GM19468 (cell line): ENCODE measurements at regions not wholly inside any gene's neighbourhood (a gene's known extent, or its start where the extent isn't known, plus 50 kb on each side); places are given as distances from the start of the nearest gene placed in this dataset.
"Not testable (repeated sequence)": the region's sequence is repeated elsewhere in the genome, so short reads cannot be mapped to it uniquely, and the experiment has no call there.

ENCODE experiments used
- ATAC-seq: cut with Tn5 transposase; IDR thresholded peaks from one replicate; pipeline ENCODE4 v1.9.1; 2021; ENCODE audit warnings: mild to moderate bottlenecking, moderate library complexity, moderate number of reproducible peaks; ENCODE audit not compliant: unreplicated experiment; ENCODE audit errors: extremely low read depth

DNA sequence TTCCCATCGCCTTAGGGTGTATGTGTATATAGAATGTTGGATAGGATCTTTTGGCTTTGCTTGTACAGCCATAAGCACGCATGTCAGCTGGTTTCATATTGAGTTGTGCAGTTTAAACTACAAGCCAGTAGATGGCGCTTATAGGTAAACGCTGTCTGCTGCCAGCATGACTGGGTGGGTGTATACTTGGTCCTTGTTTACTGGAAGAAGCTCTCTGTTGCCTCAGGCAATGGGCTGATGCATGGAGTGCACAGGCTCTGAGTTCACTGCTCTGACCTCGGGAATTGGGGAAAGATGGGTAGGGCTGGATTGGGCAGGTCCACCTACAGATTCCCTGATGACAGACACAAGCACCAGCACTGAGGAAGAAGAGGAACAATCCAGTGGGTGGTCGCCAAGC, 831.5 kb downstream of the STIM2 start:
- peak; percentile 81 for ATAC-seq

DNA sequence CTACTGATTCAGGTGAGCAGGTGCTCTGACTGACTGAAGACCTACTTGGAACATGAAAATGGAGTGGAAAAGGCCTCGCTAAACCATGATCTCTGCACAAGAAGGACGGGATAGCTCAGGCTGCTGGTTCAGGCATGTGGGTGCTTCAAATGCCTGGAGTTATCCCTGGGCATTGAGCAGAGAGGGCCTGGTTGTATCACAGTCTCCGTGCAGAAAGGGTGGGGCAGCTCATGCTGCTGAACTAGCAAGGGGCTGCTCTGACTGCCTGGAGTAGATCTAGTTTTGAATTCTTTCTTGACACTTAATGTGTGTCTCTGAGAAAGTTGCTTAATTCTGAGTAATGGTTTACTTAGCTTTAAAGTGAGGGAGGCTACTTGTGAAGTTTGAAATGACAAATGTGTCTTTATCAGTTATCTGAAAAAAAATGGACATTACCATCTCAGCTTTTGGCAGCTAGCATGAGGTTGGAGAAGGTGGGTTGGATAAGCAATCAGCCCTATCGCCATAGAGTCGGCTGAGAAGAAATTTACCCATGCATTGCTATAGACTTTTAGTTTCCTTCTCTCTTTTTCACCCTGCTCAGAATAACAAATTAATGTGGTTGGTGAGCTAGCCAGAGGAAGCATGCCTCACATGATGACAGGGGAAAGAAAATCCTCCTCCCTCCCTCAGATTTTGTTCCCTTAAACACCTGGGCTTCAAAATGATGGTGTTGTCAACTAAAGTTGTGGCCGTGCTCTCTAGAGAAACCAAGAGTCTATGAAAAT, 832.4 kb downstream of the STIM2 start:
- ATAC-seq, result no peak

GRCh38 chr4:27696257-27696656, 835.6 kb downstream of the STIM2 start:
- ATAC-seq, result not testable (repeated sequence)

- ATAC-seq, result no peak
Observed at GRCh38 chr4:27701606-27702005, 841.0 kb downstream of the STIM2 start.

- ATAC-seq, result no peak
Observed at GRCh38 chr4:27702730-27703431, 842.2 kb downstream of the STIM2 start.

- no peak for ATAC-seq
Observed at GRCh38 chr4:27703771-27704170, 843.1 kb downstream of the STIM2 start.

DNA sequence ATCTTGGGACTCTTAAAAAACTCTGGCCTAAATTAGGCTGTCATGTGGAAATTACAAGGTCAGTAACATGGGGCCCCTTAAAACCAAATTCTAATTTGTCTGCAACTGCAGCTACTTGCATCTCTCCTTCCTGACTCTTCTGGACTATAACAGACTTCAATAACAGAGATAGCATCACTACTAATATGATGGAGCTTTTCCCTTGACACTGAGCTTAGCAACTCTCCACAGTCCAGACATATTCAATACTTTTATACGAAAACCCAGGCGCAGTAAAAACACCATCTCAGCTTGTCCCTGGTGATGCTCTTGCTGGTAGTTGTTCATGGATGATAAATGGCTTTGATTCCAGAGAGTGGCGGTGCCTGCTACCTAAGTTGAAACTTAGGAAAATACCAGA, 850.4 kb downstream of the STIM2 start:
- no peak for ATAC-seq

DNA sequence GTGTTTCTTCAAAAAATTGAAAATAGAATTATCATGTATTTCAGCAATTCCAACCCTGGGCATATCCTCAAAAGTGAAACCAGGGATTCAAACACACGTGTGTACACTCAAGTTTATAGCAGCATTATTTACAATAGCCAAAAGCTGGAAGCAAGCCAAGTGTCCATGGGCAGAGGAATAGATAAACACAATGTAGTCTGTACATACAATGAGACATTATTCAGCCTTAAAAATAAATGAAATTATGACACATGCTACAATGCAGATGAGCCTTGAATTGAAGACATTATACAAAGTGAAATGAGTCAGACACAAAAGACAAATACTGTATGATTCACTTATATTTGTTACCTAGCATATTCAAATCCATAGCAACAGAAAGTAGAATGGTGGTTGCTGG, 853.4 kb downstream of the STIM2 start:
- ATAC-seq, result no peak

DNA sequence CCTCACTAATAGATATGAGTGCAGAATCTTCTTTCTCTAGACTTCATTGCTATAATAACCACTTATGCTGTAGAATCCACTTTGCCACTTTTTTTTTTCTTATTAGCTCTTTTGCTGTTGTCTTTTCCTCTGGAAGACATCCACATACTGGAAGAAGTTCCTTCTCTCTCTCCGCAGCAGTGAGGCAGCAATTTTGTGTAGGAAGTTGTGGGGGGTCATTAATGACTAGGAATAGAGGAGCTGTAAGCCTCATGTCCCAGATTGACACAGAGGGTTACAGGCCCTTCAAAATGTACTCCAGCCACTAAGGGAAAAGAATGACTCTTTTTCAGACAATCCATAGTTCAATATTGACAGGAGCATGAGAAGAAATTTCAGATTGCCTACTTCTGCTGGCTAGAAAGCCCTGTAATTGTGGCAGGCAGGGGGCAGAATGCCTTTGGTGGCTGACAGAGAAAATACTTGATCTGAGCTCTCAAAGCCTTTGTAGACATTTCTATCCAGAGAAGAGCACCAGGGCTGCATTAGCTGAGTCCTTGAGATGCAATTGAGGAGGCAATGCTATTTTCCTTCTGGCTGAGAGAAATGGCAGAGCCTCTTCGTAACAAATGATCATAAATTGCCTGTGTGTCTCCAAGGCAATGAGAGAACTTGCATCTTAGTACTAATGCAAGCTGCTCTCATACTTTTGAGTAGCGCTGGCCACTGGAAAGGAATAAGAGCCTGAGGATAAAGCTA, 856.2 kb downstream of the STIM2 start:
- no peak for ATAC-seq

DNA sequence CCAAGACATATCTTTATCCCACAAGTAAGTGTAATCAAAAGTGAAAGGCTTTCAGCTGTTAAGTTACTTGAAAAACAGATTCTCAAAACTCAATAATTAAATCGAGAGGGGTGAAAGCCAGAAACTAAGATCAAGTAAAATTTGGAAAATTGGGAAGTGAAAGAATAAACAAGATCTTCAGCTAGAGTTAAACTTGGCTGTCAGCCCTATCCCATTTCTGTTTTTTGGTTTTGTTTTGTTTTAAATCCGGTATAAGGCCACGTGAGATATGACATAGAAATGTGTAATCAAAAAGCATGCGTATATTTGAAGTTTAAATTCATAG, 856.8 kb downstream of the STIM2 start:
- no peak for ATAC-seq

DNA sequence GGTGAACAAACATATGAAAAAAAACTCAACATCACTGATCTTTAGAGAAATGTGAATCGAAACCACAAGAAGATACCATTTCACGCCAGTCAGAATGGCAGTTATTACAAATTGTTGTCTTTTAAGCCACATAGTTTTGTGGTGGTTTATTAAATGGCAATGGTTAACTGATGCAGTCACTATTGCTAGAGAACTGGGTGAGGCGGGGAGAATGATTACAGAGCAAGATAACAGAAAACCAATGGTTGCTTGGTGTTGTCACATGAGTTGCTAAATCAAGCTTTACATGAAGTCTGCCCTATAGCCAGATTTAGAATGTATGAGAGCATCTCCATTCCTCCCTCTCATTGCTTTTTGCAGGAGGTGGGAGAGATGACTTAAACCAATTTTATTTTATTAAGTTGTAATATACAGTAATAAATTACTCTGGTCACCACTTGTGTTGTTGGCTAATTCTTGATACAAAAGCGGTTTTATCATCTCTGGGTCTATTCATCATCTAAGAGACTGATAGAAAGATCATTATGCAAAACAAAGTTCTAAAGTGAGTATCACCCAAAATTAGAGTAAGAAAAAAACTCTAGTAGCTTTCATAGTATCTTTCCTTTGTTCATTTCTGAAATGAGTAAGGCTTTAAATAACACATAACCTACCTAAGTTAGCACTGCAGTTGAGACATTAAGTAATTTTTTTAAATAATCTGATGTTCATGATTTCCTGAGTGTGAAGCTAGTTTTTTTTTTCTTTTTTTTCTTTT, 859.5 kb downstream of the STIM2 start:
- ATAC-seq, result peak; percentile 72

- no peak for ATAC-seq
Observed at GRCh38 chr4:27721193-27721592, 860.6 kb downstream of the STIM2 start.

DNA sequence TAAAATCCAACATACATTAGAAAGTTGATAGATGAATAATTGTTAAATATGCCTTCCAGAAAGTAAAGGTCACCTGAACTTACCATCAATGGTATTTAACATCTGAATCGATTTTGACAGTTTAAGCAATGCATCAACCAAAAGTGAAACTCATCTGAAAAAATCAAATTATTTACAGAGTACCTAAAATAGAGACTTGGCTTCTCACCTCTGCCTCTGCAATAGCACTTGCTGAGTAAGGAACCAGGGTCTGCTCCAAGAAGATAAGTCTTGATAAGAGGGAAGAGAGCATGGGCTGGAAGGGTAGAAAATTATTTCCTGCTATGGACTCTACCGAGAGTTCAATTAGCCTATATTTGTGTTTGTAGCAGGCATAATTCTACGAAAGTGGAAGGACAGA, 868.3 kb downstream of the STIM2 start:
- ATAC-seq, result no peak

- ATAC-seq, result no peak
Observed at GRCh38 chr4:27742816-27743215, 882.2 kb downstream of the STIM2 start.

- ATAC-seq, result no peak
Observed at GRCh38 chr4:27759611-27760575, 899.3 kb downstream of the STIM2 start.

- ATAC-seq, result no peak
Observed at GRCh38 chr4:27763830-27764525, 903.3 kb downstream of the STIM2 start.

DNA sequence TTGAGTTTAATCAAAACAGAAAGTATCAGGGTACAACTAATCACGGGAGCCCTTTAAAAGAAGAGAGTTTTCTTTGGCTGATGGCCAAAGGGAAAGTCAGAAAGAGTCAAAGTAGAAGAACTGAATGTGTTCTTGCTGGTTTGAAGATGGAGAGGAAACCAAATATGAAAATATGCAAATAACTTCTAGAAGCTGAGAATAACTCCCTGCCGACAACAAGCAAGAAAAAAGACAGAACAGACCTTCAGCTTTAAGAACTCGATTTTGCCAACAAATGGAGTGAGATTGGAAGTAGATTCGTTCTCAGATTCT, 903.8 kb downstream of the STIM2 start:
- peak; percentile 53 for ATAC-seq

DNA sequence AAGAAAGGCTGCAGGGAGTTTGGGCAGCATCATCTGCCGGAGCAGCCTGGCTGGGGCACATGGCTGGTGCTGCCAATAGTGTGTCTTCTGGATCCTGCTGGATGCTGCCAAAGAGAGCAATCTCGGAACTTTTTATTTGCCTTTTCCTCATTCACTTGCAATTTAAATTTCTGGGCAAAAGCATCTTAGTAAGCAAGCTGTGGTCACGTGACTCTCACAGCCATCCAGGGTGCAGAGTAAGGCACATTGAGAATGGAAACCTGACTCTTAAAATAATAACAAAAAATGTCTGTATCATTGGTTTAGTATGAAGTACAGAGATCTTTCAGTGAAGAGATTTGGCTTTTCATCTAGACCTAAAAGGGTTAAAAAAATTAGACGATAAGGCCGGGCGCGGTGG, 910.3 kb downstream of the STIM2 start:
- no peak for ATAC-seq

DNA sequence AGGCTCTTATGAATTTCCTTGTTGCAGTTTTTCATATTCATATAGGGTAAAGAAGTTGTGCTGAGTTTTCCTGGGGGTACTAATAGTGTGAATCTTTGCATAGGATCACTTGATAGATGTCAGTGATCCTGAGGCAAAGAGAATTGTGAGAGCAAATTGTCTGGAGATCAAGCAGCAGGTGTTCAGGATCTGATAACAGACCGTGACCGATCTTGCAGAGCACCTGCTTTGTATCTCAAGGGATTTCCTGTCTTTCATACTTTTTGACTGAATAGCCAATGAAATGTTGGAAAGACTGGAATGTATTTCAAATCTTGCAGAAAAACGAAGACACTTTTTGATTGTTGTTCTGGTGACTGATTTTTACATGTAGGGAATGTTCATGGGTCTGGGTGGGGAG, 914.5 kb downstream of the STIM2 start:
- no peak for ATAC-seq
